Stimulated activated naive CD8-positive, alpha-beta T cell treated with anti-CD3 and anti-CD28 coated beads, Interleukin-15, amount 100 ng/mL, for 72 hours (primary cell): ENCODE measurements at regions not wholly inside any gene's neighbourhood (a gene's known extent, or its start where the extent isn't known, plus 50 kb on each side); places are given as distances from the start of the nearest gene placed in this dataset.
A peak's percentile ranks its signal among the peaks of the same experiment; 100 is the strongest.
"Not testable (repeated sequence)": the region's sequence is repeated elsewhere in the genome, so short reads cannot be mapped to it uniquely, and the experiment has no call there.

Source experiments
- ATAC-seq: fragments of 150-1000 bp; cut with Tn5 transposase; 2 replicates; pipeline ENCODE4 v1.10.0; 2021; ENCODE audit warnings: mild to moderate bottlenecking, moderate library complexity
- DNase-seq, 2 donors: peaks; one replicate each; pipeline ENCODE4 v3.0.0; 2021 to 2022
- H3K27ac Mint-ChIP-seq, 2 donors: one replicate each; pipeline ENCODE4 v1.8.0; 2022; ENCODE audit warnings: mild to moderate bottlenecking in 2 of 2, mixed read lengths in 2 of 2, moderate library complexity in 2 of 2
- H3K27me3 Mint-ChIP-seq: one replicate; pipeline ENCODE4 v1.8.0; 2022; ENCODE audit warnings: mixed read lengths
- H3K4me1 Mint-ChIP-seq: one replicate; pipeline ENCODE4 v1.8.0; 2022; ENCODE audit warnings: mild to moderate bottlenecking, mixed read lengths
- H3K4me3 Mint-ChIP-seq, 2 donors: one replicate each; pipeline ENCODE4 v1.8.0; 2022; ENCODE audit warnings: mild to moderate bottlenecking in 2 of 2, mixed read lengths in 2 of 2, moderate library complexity in 1 of 2
- H3K9me3 Mint-ChIP-seq, 2 donors: one replicate each; pipeline ENCODE4 v1.8.0; 2022; ENCODE audit warnings: mixed read lengths in 2 of 2

DNA sequence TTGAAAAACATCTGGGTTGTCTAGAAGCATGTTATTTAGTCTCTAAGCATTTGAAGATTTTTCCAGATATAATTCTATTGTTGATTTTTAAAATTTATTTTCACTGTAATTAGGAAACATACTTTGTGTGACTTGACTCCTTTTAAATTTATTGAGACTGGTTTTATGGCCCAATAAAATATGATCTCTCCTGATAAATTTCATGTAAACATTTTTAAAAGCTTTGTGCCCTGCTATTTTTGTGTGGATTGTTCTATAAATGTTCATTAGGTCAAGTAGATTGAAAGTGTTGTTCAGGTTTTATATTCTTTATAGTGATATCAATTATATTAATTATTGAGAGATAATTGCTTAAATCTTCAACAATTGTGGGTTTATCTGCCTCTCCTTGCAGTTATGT lies 105.4 kb downstream of the RFX6 start:
- Mint-ChIP-seq H3K4me3 (no peak overlapping the region), H3K9me3 (peaks cover 5 to 10% of the 10 kb centered on the region in 2 donors), H3K27me3 (no peaks in the 10 kb centered on the region), H3K4me1 (no peaks in the 10 kb centered on the region), H3K27ac (no peak overlapping the region)
- no peak for DNase-seq
- ATAC-seq = no peak

DNA sequence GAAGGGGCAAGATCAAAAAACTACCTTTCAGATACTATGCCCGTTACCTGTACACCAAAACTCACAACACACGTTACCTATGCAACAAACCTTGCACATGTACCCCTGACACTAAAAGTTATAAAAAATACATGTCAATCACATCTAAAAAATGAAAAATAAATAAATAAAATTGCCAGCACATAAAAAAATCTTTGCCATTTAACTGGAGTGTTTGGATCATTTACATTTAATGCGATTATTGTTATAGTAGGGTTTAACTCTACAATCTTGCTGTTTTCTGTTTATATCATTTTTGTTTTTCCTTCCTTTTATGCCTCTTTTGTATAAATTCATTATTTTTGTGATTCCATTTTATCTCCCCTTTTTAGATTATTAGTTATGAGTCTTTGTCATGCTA lies 106.3 kb downstream of the RFX6 start:
- H3K27ac Mint-ChIP-seq = no peak overlapping the region
- no peak for ATAC-seq
- H3K27me3 Mint-ChIP-seq = no peaks in the 10 kb centered on the region
- no peak overlapping the region for H3K4me3 Mint-ChIP-seq
- H3K9me3 Mint-ChIP-seq = peaks cover 5 to 10% of the 10 kb centered on the region in 2 donors
- DNase-seq = no peak
- H3K4me1 Mint-ChIP-seq = no peaks in the 10 kb centered on the region

DNA sequence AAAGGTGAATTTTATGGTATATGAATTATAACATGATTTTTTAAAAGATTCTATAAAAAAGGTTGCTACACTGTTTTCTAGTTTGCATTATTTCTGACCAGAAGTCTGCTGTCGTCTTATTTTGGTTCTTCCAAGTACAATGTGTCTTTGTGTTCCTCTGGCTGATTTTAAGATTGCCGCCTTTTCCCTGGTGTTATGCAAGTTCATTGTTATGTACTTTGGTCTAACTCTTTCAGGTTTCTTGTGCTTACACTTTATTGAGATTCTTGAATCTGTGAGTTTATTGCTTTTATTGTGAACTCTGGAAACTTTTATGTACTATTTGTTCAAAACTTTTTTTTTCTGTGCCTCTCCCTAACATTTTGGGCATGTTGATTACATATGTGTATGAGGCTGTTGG lies 109.8 kb downstream of the RFX6 start:
- Mint-ChIP-seq H3K27ac (no peak overlapping the region), H3K9me3 (peaks cover 5 to 10% of the 10 kb centered on the region in 2 donors), H3K27me3 (no peaks in the 10 kb centered on the region), H3K4me3 (no peak overlapping the region), H3K4me1 (no peaks in the 10 kb centered on the region)
- DNase-seq = no peak
- no peak for ATAC-seq

DNA sequence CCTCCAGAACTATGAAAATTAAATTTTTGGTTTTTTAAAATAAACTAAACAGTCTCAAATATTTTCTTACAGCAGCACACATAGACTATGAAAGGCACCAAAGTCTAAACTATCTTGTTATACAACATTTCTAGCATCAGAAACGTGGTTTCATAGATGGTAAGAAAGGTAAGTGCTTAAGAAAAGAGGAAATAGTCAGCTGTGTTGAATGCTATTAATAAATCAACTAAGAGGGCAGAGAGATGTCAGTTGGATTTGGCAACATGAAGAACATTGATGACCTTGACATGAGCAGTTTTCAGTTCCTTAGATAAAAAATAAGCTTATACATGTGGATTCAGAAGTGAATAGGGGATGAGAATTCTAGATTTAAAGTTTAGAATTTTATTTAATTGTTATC lies 113.6 kb downstream of the RFX6 start:
- DNase-seq (no peak), ATAC-seq (no peak)
- Mint-ChIP-seq H3K4me1 (no peaks in the 10 kb centered on the region), H3K4me3 (no peak overlapping the region), H3K9me3 (peaks cover 0 to 10% of the 10 kb centered on the region in 2 donors), H3K27ac (no peak overlapping the region), H3K27me3 (no peaks in the 10 kb centered on the region)

DNA sequence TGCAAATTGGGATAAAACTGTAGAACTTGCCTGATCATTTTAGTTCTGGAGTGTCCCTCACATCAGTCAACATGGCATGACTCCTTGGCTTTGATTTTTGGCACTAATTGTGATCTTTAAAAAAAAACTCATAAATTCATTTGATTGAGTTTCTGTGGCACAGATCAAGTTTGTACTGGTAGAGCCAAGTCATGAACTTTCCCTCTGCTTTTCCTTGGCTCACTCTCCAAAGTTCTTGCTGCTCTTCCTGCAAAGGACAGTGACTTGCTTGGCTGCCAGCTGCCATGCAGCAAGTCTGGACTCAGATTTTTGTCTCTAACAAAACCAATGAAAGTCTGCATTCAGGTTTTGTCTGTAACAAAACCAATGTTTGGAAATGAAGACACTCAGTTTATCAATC lies 115.5 kb downstream of the RFX6 start:
- no peak for DNase-seq
- no peak for ATAC-seq
- Mint-ChIP-seq H3K9me3 (peaks cover 0 to 10% of the 10 kb centered on the region in 2 donors), H3K4me1 (no peaks in the 10 kb centered on the region), H3K27ac (no peak overlapping the region), H3K4me3 (no peak overlapping the region), H3K27me3 (no peaks in the 10 kb centered on the region)

DNA sequence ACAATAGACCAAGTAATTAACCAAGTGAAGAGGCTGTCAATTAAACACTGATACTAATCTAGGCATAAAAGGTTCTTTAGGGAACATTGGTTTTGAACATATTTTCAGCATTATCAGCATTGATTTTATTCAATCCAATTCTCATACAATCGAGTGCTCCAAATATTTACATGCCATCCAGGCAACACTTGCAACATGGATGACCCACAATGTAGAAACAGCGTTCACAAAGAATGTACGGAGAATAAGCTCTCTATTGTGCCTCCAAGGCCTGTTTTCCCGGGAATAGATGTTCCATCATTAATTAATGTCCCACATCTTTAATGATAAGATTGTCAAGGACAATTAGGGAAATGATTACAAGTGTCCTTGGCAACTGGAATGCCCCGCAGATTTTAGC lies 117.4 kb downstream of the RFX6 start:
- DNase-seq = no peak
- H3K27ac Mint-ChIP-seq = no peak overlapping the region
- ATAC-seq = no peak
- no peaks in the 10 kb centered on the region for H3K4me1 Mint-ChIP-seq
- no peaks in the 10 kb centered on the region for H3K27me3 Mint-ChIP-seq
- no peak overlapping the region for H3K4me3 Mint-ChIP-seq
- H3K9me3 Mint-ChIP-seq = peaks cover 0 to 10% of the 10 kb centered on the region in 2 donors

DNA sequence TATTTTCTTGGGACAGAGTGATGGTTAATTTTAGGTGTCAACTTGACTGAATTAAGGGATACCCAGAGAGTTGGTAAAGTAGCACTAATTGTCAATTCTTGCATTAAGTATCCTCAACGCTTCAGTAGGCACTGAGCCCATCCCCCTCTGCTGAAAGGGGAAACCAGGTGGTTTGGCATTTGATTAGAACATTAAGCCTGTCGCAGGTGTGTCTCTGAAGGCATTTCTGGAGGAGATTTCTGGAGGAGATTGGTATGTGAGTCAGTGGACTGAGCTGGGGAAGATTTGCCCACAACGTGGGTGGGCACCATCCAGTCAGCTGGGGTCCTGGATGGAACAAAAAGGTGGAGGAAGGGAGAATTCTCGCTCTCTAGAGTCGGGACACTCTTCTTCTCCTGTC lies 119.8 kb downstream of the RFX6 start:
- Mint-ChIP-seq H3K27ac (no peak overlapping the region), H3K9me3 (peaks cover 0 to 10% of the 10 kb centered on the region in 2 donors), H3K4me1 (no peaks in the 10 kb centered on the region), H3K4me3 (no peak overlapping the region), H3K27me3 (no peaks in the 10 kb centered on the region)
- ATAC-seq (no peak), DNase-seq (no peak)

DNA sequence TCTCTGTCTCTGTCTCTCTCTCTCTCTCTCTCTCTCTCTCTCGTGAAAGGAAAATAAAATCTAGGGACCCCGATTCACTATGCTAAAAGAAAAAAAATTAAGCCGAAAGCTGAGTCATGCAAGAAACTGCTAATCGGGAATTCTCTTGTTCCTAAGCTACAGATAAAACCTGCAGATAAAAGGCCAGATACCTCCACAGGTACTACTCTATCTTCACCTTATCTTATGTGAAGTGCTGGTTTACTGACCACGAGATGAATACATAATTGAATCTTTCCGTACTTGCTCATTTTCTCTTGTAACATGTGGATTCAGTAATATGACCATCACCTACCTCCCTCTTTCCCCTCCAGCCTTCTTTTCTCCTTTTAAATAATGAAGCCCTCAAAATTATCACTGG lies 120.5 kb downstream of the RFX6 start:
- H3K4me1 Mint-ChIP-seq = no peaks in the 10 kb centered on the region
- H3K9me3 Mint-ChIP-seq = peaks cover 0 to 10% of the 10 kb centered on the region in 2 donors
- no peak for ATAC-seq
- no peak for DNase-seq
- H3K4me3 Mint-ChIP-seq = no peak overlapping the region
- peak overlapping the region in 1 of 2 donors; percentile 60 for H3K27ac Mint-ChIP-seq
- H3K27me3 Mint-ChIP-seq = no peaks in the 10 kb centered on the region

DNA sequence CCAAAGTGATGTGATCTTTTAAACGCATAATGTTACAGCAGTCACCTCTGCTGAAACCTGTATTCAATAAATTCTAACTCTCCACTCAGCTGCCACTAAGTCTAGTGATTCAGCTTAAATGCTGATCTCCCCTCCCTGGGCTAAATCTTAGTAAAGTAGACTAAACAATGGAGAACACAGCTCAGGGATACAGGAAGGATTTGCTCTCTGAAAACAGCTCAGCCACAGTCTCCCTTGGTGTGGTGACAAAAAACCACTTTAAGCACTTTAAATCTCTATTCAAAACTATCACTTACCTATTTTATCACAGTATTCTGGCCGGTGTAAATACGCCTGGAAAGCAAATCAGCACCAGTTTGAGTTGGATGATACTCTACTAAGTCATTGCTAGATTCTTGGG lies 130.6 kb downstream of the RFX6 start:
- no peak for DNase-seq
- H3K4me3 Mint-ChIP-seq = no peak overlapping the region
- no peaks in the 10 kb centered on the region for H3K9me3 Mint-ChIP-seq
- H3K27me3 Mint-ChIP-seq = no peaks in the 10 kb centered on the region
- H3K27ac Mint-ChIP-seq = no peak overlapping the region
- no peaks in the 10 kb centered on the region for H3K4me1 Mint-ChIP-seq
- no peak for ATAC-seq

DNA sequence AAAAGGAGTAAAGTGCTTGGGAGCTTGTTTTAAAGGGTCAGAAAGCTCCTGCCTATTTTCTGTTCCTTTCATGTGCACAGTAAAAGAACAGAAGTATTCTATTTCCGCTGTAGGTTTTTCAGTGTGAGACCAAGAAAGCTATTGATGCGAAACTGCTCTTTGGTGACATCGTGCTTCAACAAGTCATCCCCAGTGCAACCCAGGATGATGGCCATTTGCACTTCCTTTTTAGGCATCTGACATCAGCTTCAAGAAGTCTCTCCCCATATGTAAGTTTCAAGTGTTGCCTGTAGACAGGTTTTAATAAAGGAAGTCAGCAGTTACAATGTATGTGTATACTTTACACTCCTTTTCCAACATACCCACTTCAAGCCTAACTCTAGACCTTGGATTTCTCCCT lies 131.6 kb downstream of the RFX6 start:
- Mint-ChIP-seq H3K27me3 (no peaks in the 10 kb centered on the region), H3K4me1 (no peaks in the 10 kb centered on the region), H3K4me3 (no peak overlapping the region), H3K9me3 (no peaks in the 10 kb centered on the region), H3K27ac (no peak overlapping the region)
- no peak for DNase-seq
- ATAC-seq = no peak

DNA sequence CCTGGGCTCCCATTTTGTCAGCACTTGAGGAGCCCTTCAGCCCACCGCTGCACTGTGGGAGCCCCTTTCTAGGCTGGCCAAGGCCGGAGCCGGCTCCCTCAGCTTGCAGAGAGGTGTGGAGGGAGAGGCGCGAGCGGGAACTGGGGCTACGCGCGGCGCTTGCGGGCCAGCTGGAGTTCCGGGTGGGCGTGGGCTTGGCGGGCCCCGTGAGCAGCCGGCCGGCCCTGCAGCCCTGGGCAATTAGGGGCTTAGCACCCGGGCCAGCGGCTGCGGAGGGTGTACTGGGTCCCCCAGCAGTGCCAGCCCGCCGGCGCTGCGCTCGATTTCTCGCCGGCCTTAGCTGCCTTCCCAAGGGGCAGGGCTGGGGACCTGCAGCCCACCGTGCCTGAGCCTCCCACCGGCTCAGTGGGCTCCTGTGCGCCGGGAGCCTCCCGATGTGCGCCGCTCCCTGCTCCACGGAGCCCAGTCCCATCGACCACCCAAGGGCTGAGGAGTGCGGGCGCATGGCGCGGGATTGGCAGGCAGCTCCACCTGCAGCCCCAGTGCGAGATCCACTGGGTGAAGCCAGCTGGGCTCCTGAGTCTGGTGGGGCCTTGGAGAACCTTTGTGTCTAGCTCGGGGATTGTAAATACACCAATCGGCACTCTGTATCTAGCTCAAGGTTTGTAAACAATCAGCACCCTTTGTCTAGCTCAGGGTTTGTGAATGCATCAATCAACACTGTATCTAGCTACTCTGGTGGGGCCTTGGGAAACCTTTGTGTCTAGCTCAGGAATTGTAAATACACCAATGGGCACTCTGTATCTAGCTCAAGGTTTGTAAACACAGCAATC lies 137.8 kb downstream of the RFX6 start:
- not testable (repeated sequence) for H3K27ac Mint-ChIP-seq, H3K27me3 Mint-ChIP-seq, ATAC-seq

DNA sequence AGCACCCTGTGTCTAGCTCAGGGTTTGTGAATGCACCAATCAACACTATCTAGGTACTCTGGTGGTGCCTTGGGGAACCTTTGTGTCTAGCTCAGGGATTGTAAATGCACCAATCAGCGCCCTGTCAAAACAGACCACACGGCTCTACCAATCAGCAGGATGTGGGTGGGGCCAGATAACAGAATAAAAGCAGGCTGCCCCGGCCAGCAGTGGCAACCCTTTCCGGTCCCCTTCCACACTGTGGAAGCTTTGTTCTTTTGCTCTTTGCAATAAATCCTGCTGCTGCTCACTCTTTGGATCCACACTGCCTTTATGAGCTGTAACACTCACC lies 138.4 kb downstream of the RFX6 start:
- not testable (repeated sequence) for H3K4me1 Mint-ChIP-seq, H3K27me3 Mint-ChIP-seq, H3K4me3 Mint-ChIP-seq, H3K27ac Mint-ChIP-seq, DNase-seq, H3K9me3 Mint-ChIP-seq, ATAC-seq

More for the DNA sequence above, 137.8 kb downstream of the RFX6 start:
- H3K9me3 Mint-ChIP-seq, H3K4me3 Mint-ChIP-seq, DNase-seq, H3K4me1 Mint-ChIP-seq: not testable (repeated sequence)

DNA sequence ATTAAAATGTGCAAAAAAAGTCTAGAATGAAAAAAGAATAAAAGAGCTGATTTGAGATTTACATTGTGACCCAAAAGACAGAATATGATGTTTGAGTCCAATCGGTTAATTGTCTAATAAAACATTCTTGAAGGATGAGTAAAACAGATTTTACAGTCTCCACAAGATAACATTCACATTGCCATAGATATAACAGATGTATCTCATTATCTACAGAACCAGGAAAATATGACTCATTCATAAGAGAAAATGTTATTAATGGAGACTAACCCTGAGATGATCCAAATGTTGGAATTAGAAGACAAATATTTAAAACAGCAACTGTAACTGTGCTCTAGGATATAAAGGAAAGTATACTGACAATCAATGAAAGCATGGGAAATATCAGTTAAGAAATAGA lies 141.7 kb downstream of the RFX6 start:
- H3K27me3 Mint-ChIP-seq = no peaks in the 10 kb centered on the region
- H3K4me1 Mint-ChIP-seq = no peaks in the 10 kb centered on the region
- ATAC-seq (no peak), DNase-seq (no peak)
- peaks cover 0 to 6% of the 10 kb centered on the region in 2 donors for H3K9me3 Mint-ChIP-seq
- no peak overlapping the region for H3K27ac Mint-ChIP-seq
- H3K4me3 Mint-ChIP-seq = no peak overlapping the region

DNA sequence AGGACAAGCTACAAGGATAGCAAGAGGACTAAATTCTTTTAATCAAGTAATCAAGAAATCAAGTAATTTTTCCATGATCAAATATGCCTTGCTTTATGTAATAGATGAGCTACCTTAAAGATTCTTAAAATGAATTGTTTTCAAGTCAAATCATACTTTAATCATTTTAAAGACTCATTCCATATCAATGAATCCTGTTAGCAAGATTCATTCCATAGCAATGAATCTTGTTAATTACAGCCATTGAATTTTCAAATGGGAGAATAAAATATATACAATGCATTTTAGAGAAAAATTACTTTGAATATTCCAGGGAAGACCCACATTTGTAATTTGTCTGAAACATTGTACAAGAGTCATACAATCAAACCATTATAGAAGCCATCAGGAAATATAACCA lies 145.7 kb downstream of the RFX6 start:
- H3K9me3 Mint-ChIP-seq = peaks cover 0 to 4% of the 10 kb centered on the region in 2 donors
- DNase-seq = no peak
- H3K27me3 Mint-ChIP-seq = no peaks in the 10 kb centered on the region
- H3K4me3 Mint-ChIP-seq = no peak overlapping the region
- H3K4me1 Mint-ChIP-seq = no peaks in the 10 kb centered on the region
- ATAC-seq = no peak
- no peak overlapping the region for H3K27ac Mint-ChIP-seq

DNA sequence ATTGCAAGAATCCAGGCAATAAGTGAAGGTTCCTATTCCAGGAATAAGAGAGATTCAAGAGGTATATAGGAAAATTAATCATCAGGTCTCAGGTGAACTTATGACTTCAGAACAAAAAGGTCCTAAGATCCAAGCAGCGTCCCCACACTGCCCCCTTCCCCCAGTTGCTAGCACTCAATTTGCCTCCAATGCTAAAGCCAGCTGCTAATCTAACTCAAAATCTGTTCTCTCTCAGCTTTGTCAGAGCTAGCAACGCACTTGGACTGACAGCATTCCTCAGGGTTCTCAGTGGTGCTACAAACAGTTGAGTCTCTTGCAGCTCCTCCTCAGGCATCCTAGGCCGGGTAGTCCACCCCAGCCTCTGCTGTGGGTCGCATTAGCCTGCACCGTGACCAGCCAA lies 148.3 kb downstream of the RFX6 start:
- DNase-seq (no peak), ATAC-seq (no peak)
- Mint-ChIP-seq H3K27ac (no peak overlapping the region), H3K27me3 (no peaks in the 10 kb centered on the region), H3K9me3 (peaks cover 0 to 4% of the 10 kb centered on the region in 2 donors), H3K4me3 (no peak overlapping the region), H3K4me1 (no peaks in the 10 kb centered on the region)

DNA sequence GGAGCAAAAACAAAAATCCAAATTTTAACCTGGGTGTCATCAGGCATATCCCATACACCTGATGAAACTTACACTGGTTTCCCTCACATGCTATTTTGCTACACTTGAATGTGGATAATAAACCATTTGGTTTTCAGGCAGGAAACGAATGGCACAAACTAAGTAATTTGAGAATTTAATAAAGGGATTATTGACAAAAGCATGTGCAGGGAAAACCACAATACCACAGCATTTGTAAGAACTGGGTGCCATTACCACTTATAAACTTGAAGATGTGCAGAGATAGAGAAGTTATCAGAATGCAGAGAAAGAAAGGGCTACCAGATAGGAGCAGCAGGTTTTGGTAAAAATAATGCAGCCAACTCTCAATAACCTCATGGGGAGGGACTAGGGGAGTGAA lies 151.2 kb downstream of the RFX6 start:
- H3K4me1 Mint-ChIP-seq = no peaks in the 10 kb centered on the region
- H3K27me3 Mint-ChIP-seq = no peaks in the 10 kb centered on the region
- no peak for ATAC-seq
- DNase-seq = no peak
- H3K9me3 Mint-ChIP-seq = peaks cover 0 to 4% of the 10 kb centered on the region in 2 donors
- no peak overlapping the region for H3K4me3 Mint-ChIP-seq
- H3K27ac Mint-ChIP-seq = no peak overlapping the region

DNA sequence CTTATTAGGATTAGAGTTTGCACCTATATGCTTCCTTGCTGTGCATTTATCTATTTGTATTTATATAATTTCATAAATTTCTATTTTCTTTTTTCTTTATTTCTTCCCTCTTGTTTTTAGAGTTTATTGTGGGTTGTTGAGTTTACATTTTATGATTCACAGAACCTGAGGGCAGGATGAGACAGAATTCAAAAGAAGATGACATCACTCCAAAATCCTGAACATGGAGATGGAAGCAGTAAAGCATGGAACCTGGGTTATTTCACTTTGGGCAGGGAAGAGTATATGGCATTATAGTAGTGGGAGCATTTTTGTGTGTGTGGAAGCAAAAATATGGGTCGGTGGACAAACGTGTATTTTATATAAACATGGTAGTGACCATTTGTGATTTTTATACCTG lies 157.5 kb downstream of the RFX6 start:
- H3K27ac Mint-ChIP-seq = no peak overlapping the region
- no peaks in the 10 kb centered on the region for H3K4me1 Mint-ChIP-seq
- H3K4me3 Mint-ChIP-seq = no peak overlapping the region
- no peak for ATAC-seq
- peaks cover 0 to 10% of the 10 kb centered on the region in 2 donors for H3K9me3 Mint-ChIP-seq
- no peak for DNase-seq
- H3K27me3 Mint-ChIP-seq = no peaks in the 10 kb centered on the region
